Activated B cell treated with CpG ODN at 0.5 μM for 24 hours (primary cell): ENCODE measurements at regions not wholly inside any gene's neighbourhood (a gene's known extent, or its start where the extent isn't known, plus 50 kb on each side); places are given as distances from the start of the nearest gene placed in this dataset.

Experiments used
- ATAC-seq: fragments of 200-7000 bp; cut with Tn5 transposase; one replicate; pipeline ENCODE4 v1.10.0; 2021; ENCODE audit warnings: low read depth, mild to moderate bottlenecking, moderate library complexity
- CTCF ChIA-PET: fragments of 350-600 bp; sonication (Branson Sonifier 250); formaldehyde crosslinking; loops from one replicate; lab custom pipeline; 2021; ENCODE audit warnings: antibody characterized with exemption; lab: Charles Lee
- POLR2A ChIA-PET: fragments of 350-600 bp; sonication (Branson Sonifier 250); formaldehyde crosslinking; loops from one replicate; lab custom pipeline; 2021; ENCODE audit warnings: antibody characterized with exemption; lab: Charles Lee
- DNase-seq: peaks from one replicate; pipeline ENCODE4 v3.0.0; 2022
- H3K27ac Mint-ChIP-seq: one replicate; pipeline ENCODE4 v1.8.0; 2020; ENCODE audit warnings: mixed read lengths
- H3K27me3 Mint-ChIP-seq: one replicate; pipeline ENCODE4 v1.8.0; 2021; ENCODE audit warnings: mixed read lengths
- H3K36me3 Mint-ChIP-seq: one replicate; pipeline ENCODE4 v1.8.0; 2021; ENCODE audit warnings: low read depth, mixed read lengths
- H3K4me1 Mint-ChIP-seq: one replicate; pipeline ENCODE4 v1.8.0; 2021; ENCODE audit warnings: mixed read lengths
- H3K4me3 Mint-ChIP-seq: one replicate; pipeline ENCODE4 v1.8.0; 2020; ENCODE audit warnings: mild to moderate bottlenecking, mixed read lengths
- H3K9me3 Mint-ChIP-seq: one replicate; pipeline ENCODE4 v1.8.0; 2020; ENCODE audit warnings: mixed read lengths
- CTCF ChIP-seq: fragments of 200-600 bp; IDR thresholded peaks from one replicate; pipeline ENCODE4 v1.8.0; 2022; ENCODE audit warnings: antibody characterized with exemption, mild to moderate bottlenecking
- intact Hi-C: fragments of 100-400 bp; cut with micrococcal nuclease; formaldehyde crosslinking; loops from one replicate; pipeline ENCODE4 v1.15.1; 2024

GRCh38 chr4:124090021-124090420 lies 622.5 kb downstream of the ANKRD50 start:
- Mint-ChIP-seq H3K27ac (no peak overlapping the region), H3K4me3 (no peak overlapping the region), H3K27me3 (no peaks in the 10 kb centered on the region), H3K4me1 (no peaks in the 10 kb centered on the region), H3K36me3 (no peaks in the 10 kb centered on the region), H3K9me3 (no peaks in the 10 kb centered on the region)
- ATAC-seq (no peak), DNase-seq (no peak)
- intact Hi-C loops = no loop called here
- no peak for TF ChIP-seq CTCF
- POLR2A ChIA-PET = no interaction called here
- CTCF ChIA-PET = no interaction called here

- TF ChIP-seq CTCF = no peak
Measured at GRCh38 chr4:124092101-124092500, 620.4 kb downstream of the ANKRD50 start.

GRCh38 chr4:124092541-124092984 lies 620.0 kb downstream of the ANKRD50 start:
- ChIA-PET POLR2A (no interaction called here), CTCF (no interaction called here)
- no peak for DNase-seq
- ATAC-seq = no peak
- intact Hi-C loops = no loop called here
- Mint-ChIP-seq H3K36me3 (no peaks in the 10 kb centered on the region), H3K4me3 (no peak overlapping the region), H3K27me3 (no peaks in the 10 kb centered on the region), H3K27ac (no peak overlapping the region), H3K4me1 (no peaks in the 10 kb centered on the region), H3K9me3 (no peaks in the 10 kb centered on the region)
- TF ChIP-seq CTCF = no peak

More at GRCh38 chr4:124092101-124092500, 620.4 kb downstream of the ANKRD50 start:
- CTCF ChIA-PET = no interaction called here
- DNase-seq = no peak
- ATAC-seq = no peak
- Mint-ChIP-seq H3K9me3 (no peaks in the 10 kb centered on the region), H3K36me3 (no peaks in the 10 kb centered on the region), H3K4me3 (no peak overlapping the region), H3K4me1 (no peaks in the 10 kb centered on the region), H3K27me3 (no peaks in the 10 kb centered on the region), H3K27ac (no peak overlapping the region)
- intact Hi-C loops = no loop called here
- POLR2A ChIA-PET = no interaction called here

- H3K36me3 Mint-ChIP-seq = no peaks in the 10 kb centered on the region
- ATAC-seq (no peak), DNase-seq (no peak)
- no peaks in the 10 kb centered on the region for H3K4me1 Mint-ChIP-seq
- ChIA-PET POLR2A (no interaction called here), CTCF (no interaction called here)
- H3K27ac Mint-ChIP-seq = no peak overlapping the region
- no peaks in the 10 kb centered on the region for H3K27me3 Mint-ChIP-seq
- no peak for TF ChIP-seq CTCF
- intact Hi-C loops = no loop called here
- no peak overlapping the region for H3K4me3 Mint-ChIP-seq
- no peaks in the 10 kb centered on the region for H3K9me3 Mint-ChIP-seq
Measured at GRCh38 chr4:124095621-124096020, 616.9 kb downstream of the ANKRD50 start.

- ATAC-seq (no peak), DNase-seq (no peak)
- H3K27me3 Mint-ChIP-seq = no peaks in the 10 kb centered on the region
- no peak overlapping the region for H3K27ac Mint-ChIP-seq
- no peaks in the 10 kb centered on the region for H3K36me3 Mint-ChIP-seq
- no peak for TF ChIP-seq CTCF
- H3K4me3 Mint-ChIP-seq = no peak overlapping the region
- H3K4me1 Mint-ChIP-seq = no peaks in the 10 kb centered on the region
- POLR2A ChIA-PET = no interaction called here
- CTCF ChIA-PET = no interaction called here
- H3K9me3 Mint-ChIP-seq = no peaks in the 10 kb centered on the region
- intact Hi-C loops = no loop called here
Measured at GRCh38 chr4:124096290-124096689, 616.2 kb downstream of the ANKRD50 start.
